Spleen (tissue), 7 donors: ENCODE measurements at regions not wholly inside any gene's neighbourhood (a gene's known extent, or its start where the extent isn't known, plus 50 kb on each side); places are given as distances from the start of the nearest gene placed in this dataset.

ENCODE experiments used
- CTCF ChIP-seq, 11 experiments: fragments of 200-600 bp in 7 of 11; fragments of 450-650 bp in 4 of 11; sonication (generic) in 4 of 11; IDR thresholded peaks in 8 of 11; conservative IDR thresholded peaks in 3 of 11; 1 replicate in 7 of 11; 2 replicates in 4 of 11; pipeline versions ENCODE4 v1.4.0 to v1.8.0; 2016 to 2021; ENCODE audit warnings: antibody characterized with exemption in 11 of 11, inconsistent platforms in 4 of 11, mild to moderate bottlenecking in 1 of 11
- POLR2AphosphoS5 ChIP-seq, 3 donors: sonication (generic); formaldehyde crosslinking; IDR thresholded peaks; one replicate each; pipeline ENCODE4 v1.5.1; 2017; ENCODE audit warnings: antibody characterized with exemption in 3 of 3
- donor health status: DM: no; HTN: no; CAD: no; lungs with moderate emphysema.
- donor health status: DM: no; HTN: no; CAD: no.
- donor health status: DM: no; HTN: no; CAD: no.

- TF ChIP-seq CTCF (IDR thresholded peaks at IDR 0.05 in 8 of 11, conservative IDR thresholded peaks at IDR 0.05 in 3 of 11), result no peak
- no peak for TF ChIP-seq POLR2AphosphoS5 (IDR thresholded peaks at IDR 0.05)
Measured at GRCh38 chr2:20115374-20115773, 63.9 kb upstream of the LAPTM4A start.
